T1000 (cell line): ENCODE measurements at regions not wholly inside any gene's neighbourhood (a gene's known extent, or its start where the extent isn't known, plus 50 kb on each side); places are given as distances from the start of the nearest gene placed in this dataset.

Experiments used
- DNase-seq: peaks from one replicate; lab custom pipeline; 2025; ENCODE audit warnings: mixed read lengths; lab: John Stamatoyannopoulos, UW

DNA sequence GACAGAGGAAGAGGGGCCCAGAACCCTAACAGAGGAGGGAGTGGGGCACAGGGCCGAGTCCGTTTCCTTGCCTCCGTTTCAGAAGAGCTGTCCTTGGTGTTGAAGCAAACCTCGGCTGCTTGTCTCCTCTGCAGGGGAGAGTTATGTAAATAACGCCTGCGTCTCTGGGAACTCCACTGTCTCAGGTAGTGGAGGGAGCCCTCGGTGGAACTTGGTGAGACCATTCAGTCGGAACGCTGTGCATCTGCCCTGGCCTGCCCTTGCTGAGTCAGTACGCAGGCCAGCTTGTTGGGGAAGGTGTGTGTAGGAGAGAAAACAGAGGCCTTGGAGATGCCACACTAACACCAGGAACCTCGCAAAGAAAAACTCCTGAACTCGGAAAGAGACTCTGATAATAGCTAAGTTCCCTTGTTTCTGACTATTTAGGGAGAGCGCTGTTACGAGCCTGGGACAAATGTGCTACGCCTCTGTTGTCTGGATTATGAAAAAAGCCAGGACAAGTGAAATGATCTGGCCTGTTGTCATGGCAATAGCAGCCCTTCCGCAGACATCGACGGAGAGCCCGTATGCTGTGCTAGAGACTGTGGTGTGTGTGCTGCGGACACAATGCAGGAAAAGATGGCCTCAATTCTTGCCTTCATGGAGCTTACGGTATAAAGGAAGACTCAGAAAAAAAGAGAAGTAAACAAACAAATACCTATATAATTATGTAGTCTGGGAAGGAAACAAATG lies 94.6 kb upstream of the AKT3 start:
- DNase-seq = no peak

DNA sequence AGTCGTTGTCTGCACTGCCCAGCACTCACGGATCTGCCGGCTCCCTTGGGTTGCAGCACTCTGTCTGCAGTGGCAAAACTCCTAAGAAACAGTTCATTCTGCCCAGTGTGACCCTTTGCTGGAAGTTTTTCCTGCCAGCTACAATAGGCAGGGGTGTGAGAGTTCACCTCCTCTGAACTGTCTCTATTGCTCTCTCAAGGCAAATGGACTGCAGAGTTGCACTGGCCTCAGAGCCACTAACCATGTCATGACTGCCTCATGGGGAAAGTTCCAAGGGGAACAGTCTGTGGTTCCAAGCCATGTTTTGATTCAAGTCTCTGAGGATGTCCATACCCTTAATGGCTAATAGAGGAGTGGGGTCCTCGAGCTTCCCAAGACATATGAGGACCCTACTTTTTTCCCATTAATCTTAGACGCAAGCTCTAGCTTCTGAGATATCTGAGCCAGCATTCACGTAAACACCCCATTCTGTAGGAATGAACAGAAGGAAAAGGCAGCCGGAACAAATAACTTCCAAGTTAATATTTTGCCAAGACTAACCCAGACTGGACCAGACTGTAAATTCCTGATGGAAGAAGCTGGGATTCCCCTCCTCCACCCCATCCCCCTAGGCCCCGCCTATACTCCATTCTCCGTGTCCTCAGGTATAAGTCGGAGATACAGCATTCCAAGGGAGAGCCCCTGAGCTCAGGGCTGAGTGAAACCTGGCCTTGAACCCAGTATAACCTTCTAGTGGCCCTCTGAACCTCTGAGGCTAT lies 93.8 kb upstream of the AKT3 start:
- no peak for DNase-seq

DNA sequence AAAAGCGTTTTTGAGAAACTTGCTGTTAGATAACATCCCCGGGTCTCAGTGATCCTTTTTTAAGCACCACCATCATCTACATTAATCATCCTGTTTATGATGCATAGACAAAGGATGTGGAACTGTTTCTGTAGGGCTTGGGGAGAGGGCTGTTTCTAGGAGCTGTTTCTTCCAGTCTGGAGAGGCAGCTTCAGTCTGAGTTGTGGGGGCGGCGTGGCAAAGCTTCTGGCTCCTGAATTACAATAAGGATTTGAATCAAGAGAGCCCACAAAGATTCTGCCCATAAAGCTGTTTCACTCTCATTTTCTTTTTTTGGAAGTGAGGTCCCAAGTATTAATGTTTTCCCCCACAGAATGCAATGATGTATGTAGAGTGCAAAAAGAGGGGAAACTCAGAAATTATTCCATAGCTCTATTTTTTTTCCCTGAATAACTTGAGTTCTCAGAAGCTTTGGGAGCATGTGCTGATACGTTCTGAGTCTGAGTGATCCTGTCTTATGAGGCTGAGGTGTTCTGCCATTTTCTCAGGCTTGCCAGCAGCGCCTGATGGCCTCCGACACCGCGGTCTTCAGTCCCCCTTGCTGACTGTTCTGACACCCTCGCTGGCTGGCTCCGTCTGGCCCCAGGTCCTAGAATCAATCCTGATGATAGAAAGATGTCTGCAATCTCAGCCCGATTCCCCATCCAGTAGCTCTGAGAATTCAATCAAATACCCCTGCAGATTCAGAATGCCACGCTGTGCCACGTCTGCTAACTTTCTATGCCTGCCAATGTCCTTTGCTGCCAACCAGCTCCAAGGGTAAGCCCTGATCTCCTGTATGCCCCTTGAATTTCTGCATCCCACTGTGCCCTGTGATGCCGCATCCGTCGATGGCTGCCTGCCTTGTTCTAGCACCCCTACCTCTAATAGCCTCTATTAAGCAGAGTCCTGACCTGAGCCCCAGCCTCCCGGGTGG lies 92.4 kb upstream of the AKT3 start:
- no peak for DNase-seq

DNA sequence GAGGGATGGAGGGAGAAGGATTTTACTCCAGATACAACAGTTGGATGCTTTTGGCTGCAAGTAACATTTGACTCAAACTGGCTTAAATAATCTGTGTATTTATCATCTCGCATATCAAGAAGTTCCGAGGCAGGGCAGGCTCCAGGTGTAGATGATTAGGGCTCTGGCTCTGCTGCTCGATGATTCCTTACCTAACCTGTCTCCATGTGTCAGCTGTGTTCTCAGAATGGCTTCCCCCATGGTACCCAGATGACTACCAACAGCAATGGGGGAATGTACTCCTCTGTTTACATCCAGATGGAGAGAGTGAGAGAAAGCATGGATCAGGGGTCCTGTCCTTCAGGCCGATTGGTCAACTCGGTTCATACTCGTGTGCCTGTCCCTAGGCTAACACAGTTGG lies 90.4 kb upstream of the AKT3 start:
- no peak for DNase-seq

DNA sequence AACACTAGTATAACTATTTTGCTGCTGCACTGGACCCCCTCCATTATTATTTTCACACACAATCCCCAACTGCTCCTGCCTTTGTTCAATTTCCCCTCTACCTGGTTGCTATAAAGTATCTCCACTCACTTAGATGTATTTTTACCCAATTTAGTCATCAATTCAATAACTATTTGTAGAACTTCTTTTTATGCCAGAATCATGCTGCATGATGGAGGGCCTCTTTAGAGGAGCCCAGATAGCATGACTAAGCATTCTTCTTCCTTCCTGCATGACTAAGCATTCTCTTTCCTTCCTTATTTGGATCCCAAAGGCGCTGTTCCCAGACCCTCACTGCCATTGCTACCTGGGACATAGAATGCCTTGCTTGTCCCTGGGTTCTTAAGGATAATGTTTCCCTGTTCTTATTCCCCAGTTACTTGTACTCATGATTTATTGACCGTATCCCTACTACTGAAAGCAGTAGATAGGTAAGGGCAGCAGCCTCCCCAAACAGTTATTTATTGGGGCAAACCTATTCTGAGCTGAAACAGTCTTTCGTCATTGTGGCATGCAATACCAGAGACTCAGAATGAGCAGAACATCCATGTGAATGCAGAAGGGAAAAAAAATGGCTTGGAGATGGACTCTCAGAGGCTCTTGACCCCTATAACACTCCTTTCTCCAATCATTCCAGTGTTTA lies 89.3 kb upstream of the AKT3 start:
- DNase-seq = no peak

DNA sequence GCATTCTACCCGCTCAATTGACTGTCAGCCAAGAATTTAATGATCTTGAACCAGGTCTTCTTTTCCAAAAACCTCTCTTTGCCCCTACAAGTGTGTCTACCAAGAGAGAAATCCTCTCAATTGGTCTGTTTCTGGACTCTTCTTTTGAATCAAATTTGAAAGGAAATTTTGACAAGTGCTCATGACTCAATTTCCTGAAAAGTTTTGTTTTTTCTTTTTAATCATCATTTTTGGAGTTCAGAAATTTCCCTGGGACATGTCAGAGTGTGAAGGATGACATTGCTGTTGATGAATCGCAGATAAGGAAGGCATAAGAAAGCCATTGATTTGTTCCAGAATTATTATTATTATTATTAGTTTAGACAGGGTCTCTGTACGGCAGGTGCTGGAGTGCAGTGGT lies 88.2 kb upstream of the AKT3 start:
- DNase-seq = no peak

DNA sequence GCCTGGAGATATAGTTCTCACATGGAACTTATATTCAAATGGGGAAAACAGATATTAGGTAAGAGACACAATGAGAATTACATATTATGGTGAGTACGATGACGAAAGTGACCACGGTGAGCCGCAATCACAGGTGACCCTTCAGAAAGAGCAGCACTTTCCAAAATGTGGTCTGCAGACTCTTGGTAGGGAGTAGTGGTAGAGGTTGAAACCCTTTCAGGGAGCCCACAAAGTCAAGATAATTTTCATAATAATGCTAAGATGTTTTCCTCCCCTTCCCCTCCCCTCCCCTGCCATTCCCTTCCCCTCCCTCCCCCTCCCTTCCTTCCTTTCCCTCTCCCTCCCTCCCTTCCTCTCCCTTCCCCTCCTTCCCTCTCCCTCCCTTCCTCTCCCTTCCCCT lies 83.5 kb upstream of the AKT3 start:
- no peak for DNase-seq

DNA sequence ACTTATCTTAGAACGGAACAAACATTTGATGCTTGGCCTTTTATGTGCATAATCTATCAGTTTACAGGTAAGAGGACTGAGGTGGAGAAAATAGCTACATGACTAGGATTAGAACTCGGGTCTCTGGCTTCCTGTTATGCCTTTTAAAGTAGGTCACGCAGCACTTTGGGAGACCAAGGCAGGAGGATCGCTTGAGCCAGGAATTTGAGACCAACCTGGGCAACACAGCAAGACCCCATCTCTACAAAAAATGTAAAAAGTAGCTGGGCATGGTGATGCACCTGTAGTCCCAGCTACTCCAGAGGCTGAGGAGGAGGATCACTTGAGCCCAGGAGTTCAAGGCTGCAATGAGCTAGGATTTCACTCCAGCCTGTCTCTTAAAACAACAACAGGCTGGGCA lies 81.9 kb upstream of the AKT3 start:
- DNase-seq = no peak

DNA sequence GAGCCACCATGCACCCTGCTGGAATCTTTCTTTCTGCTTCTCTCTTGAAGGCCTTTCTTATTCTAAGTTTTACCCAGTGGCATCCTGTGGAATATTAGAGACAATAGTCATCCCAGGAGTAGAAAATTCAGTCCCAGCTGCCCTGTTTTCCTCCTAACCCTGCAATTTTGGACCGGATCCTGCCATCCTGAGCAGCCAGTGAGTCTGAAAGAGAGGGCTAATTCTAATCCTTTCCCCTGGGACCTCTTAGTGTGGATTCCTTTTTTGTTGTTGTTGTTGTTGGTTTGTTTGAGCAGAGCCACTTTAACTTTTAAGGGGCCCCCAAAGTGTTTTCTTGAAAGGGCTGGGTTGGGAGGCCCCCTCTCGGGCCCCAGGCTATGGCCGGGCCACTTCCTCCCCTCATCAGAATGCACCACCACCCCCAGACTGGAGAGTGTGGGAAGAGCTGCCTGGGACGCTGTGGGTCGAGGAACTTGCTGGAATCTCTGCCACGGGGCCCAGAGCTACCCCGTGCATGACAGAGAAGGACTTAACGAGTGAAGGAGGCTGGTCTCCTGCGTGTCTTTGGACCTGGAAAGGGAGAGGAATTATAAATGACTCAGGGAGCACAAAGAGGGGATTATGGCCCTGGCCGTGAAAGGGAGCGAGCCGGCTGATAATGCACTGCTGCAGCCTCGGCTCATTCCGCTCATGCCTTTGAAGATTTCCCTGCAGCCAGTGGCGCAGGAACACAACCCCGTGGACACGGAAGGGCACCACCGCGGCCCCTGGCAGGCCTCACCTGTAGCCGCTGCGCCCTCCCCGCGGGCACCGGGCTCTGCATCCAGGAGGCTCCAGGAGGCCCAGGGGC lies 81.0 kb upstream of the AKT3 start:
- DNase-seq = no peak

DNA sequence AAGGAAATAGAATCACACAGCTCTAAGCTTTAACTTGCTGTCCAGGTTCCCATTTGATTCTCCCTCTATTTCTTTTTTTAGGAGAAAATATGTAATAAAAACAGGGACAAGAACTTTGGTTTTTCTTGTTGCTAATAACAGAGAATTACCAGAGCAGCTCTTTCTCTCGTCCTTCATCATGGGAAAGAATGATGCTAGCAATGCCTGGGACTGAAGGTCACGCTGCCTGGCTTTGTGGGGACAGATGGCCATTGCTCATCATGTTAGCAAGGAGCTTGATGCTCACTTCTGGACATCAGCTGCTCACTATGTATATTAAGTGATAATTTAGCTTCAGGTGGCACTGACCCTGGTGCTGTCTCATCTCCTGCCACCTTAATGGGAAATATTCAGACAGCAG lies 77.3 kb upstream of the AKT3 start:
- DNase-seq = no peak

DNA sequence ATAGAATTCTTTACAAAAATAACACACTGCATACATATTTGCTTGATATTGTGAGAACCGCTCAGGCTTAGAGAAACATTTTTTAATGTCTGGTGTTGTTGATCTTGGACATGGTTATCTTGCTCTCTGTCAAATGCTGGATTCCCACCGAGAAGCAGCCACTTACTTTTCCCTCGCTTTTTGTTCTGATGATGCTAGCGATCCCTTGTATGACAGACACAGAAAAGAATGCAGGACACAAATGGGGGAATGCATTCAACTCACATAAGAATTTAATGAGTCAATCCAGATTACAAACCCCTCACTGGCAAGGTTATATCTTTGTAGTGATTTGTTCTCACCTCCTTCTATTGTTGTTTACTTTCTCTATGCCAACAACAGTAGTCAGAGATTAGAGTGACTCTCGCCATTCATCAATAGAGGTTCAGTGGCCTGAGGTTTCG lies 76.8 kb upstream of the AKT3 start:
- DNase-seq = no peak

DNA sequence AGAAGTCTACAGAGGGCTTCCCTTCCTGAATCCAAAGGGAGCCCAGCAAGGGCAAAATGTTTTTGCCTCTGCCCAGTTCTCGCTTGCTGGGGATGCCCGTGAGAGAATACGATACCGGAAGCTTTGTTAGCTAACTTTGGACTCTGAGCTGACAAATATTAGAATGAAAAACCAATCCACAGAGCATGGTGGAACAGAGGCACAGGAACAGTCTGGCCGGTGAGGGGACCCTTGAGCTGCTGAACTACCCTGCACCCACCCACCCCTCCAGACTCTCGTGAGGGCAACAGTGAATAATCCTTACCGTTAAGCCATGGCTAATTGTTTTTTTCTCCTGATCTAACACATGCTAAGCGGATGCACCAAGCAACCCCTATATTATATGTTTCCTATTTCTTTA lies 76.3 kb upstream of the AKT3 start:
- no peak for DNase-seq

DNA sequence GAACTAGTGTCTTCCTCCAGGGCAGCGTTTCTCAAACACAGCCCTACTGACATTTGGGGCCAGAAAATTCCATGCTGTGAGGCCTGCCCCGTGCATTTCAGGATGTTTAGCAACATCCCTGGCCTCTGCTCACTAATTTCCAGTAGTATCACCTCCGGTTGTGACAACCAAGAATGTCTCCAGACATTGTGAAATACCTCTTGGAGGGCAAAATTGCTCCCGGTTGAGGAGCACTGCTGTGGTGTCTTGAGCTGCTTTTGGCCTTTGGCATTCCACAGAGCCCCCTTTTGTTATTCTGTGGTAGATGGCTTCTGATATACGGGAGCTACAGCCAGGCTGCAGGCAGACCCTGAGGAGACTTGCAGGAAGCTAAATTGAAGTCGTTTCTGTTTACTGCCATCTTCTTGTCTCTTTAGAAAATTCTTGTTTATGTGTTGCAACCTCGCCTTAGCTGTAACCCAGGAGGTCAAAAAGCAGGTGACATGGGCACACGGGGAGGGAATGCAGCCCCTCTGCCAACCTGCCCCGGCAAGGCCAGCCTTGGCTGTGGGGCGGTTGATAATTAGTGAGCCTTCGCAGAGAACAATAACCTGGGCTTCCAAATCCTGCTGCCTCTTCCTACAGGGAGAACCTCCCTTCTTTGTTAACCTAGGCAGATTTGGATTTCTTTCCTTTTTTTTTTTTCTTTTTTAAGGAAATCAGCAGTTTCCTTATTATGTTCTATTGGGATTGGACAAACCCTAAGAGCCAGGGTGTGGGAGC lies 74.7 kb upstream of the AKT3 start:
- DNase-seq = no peak

DNA sequence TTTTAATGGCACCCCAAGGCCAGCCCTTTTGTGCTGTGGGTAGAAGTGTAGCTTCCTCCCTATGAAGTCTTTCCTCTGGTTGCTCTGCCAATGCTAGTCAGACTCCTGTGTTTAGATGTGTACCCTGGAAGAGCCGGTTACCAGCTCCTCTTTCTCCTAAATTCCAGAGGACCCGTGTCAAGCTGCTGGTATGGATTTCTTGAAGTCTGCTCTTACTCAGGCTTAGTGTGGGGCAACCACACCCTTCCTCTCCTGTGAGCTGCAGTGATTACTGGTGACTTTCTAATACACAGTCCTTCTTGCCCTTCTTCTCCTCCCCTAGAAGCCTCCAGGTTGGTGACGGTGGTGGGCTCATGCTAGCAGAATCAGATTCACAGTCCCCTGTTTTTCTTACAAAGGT lies 74.1 kb upstream of the AKT3 start:
- no peak for DNase-seq

DNA sequence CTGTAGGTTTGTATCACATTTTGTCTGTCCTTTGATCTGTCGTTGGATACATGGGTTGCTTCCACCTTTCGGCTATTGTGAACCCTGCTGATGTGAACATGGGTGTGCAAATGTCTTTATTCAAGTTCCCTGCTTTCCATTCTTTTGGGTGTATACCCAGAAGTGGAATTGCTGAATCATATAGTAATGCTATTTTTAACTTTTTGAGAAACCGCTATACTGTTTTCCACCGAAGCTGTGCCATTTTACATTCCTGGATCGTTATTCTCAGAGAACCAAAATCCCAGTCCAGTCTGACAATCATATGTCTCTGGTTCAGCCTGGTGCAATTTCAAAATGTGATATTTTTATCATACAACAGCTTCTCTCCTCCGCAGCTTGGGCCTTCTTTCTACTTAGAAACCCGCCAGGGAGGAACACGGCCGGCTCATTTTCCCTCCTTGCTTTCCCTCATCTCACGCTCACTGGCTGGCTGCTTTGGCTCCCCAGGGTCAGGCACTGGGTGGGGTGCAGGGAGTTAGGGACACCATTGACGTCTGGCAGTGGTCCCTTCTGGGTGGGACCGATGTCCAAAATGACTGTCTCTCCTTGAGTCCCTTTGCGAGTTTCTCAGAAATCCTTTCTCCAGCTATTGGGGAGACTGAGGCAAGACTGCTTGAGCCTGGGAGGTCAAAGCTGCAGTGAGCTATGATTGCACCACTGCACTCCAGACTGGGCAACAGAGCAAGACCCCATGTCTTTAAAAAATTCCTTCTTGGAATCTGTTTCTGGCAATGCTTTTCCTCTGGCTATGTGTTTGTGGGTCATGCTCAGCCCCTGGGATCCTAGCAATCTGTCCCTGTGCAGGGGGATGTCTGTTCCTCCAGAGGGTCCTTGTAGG lies 73.5 kb upstream of the AKT3 start:
- DNase-seq = no peak

DNA sequence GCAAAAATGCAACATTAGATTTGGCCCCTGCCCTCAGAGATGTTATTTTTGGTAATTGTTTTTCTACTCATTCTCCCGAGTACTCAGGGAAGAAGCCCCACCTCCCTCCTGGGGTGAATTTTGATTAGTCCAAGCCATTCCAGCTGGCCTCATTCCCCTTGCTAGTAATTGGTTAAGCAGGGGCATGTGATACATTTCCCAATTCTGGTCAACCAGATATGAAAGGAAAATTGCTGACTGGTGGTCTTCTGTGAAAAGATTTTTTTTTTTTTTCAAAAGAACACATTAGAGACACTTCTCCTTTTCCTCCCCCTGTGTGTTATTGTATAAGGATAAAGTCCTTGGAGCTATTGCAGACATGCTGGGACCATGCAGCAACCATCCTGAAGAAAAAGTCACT lies 71.1 kb upstream of the AKT3 start:
- DNase-seq = no peak

DNA sequence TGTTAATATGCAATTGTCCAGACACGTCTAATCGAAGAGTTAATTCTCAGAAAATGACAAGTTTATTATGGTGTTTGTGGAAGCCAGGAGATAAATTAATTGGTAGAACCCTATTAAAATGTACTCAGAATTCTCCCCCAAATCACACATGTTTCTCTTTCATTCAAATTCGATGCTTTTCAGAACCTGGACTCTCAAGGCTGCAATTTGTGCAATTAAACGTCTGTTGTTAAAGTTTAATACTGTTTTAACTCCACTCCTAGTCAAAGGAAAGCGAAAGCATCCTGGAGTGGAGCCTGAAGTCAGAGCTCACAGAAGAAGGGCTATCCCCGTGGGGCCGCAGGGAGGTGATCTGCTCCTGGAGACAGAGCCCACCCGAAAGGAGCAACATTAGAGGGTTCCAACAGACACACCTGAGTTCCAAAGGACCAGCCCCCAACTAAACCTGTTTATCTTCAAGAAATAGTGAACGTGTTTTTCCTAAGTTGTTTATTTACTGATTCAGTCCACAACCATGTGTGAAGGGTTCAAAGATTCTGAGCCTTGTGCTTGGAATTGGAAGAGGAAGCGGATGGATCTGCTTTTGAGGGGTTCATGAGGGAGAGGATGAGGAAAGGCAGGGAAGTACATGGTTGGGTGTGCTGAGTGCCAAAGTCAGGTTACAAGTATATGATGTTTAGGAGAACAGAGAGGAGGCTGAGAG lies 68.0 kb upstream of the AKT3 start:
- DNase-seq = no peak

DNA sequence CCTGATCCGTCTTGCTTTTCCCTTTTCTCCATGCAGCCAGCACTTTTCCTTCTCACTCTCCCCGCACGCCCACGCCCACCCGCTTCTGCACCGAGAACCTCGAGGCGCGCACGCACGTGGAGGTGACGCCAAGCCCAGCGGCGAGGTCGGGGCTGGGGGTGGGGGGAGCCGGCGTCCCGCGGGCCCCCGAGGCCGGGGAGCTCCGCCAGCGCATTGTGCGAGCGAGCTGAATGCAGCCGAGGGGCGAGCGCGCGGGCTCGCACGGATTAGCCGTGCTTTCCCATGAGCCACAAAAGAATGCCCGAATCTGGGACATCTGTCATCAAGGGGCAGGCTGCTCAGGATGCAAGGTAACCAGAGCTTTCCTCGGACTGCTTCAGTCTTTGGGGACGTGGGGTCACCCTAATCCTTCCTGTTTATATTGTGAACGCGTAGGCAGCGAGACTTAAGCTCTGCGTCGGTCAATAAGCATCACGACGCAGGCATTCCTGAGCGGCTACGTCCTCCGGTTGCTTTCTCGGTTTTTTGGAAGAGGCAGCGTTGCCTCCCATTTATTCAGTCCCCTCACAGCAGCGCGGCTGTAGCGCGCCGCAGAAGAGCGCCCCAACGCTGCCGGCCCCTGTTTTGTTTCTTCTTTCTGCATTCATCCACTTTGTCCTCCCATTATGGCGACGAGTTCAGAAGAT lies 67.3 kb upstream of the AKT3 start:
- peak; percentile 30 for DNase-seq
